Stimulated activated CD4-positive, alpha-beta T cell treated with anti-CD3 and anti-CD28 coated beads, Interleukin-1b, Interleukin-23, amount 100 ng/mL, for 24 hours (primary cell): ENCODE measurements at regions not wholly inside any gene's neighbourhood (a gene's known extent, or its start where the extent isn't known, plus 50 kb on each side); places are given as distances from the start of the nearest gene placed in this dataset.
"Not testable (repeated sequence)": the region's sequence is repeated elsewhere in the genome, so short reads cannot be mapped to it uniquely, and the experiment has no call there.

Source experiments
- DNase-seq, 4 experiments: peaks; one replicate each; pipeline ENCODE4 v3.0.0-alpha.2; 2020; ENCODE audit warnings: low read depth in 4 of 4, low spot score in 1 of 4

- DNase-seq: no peak
Observed at GRCh38 chr4:188372058-188372457, 232.8 kb downstream of the TRIML1 start.

DNA sequence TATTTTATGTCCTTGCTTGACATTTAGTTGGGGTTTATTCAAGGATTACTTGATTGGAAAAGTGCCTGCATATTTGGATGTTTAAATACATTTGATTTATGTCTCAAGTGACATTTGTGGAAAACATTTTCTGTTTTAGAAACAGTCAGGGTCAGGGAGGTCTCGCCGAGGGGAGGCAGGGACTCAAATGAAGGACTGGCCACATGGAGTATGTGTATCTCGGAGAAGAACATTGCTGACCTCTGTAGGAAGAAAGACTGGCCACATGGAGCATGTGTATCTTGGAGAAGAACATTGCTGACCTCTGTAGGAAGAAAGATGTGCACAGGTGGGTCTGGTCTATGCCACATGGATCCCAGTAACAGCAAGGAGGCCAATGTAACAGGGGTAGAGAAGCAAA is 233.6 kb downstream of the TRIML1 start:
- no peak for DNase-seq

DNA sequence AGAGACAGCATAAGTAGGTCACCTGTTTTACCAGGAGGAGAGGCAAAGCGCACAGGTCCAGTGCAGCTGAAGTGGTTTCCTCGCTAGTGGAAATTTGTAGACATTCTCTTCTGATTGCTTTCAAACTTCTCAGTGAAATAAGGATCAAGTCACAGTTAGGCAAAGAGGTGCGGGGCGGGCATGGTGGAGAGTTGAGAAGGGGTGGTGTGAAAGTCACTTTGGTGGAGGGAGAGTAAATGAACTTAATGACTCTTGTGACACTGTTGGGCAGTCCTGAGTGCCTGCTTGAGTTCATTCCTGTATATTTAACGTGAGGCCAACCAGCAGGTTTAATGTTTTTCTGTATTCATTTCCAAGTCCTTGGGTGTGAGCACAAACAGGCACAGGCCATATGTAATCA is 235.6 kb downstream of the TRIML1 start:
- DNase-seq: no peak

- DNase-seq: no peak
Observed at GRCh38 chr4:188377816-188378215, 238.6 kb downstream of the TRIML1 start.

DNA sequence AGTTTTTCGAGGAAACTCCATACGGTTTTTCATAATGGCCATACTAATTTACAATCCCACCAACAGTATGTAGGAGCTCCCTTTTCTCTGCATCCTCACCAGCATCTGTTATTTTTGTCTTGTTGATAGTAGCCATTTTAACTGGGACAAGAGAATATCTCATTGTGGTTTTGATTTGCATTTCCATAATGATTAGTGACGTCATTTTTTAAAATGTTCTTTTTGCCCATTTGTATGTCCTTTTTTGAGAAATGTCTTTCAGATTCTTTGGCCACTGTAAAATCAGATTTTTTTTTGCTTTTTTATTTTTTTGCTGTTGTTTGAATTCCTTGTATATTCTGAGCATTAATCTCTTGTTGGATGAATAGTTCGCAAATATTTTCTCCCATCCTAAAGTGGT is 243.9 kb downstream of the TRIML1 start:
- DNase-seq: no peak

DNA sequence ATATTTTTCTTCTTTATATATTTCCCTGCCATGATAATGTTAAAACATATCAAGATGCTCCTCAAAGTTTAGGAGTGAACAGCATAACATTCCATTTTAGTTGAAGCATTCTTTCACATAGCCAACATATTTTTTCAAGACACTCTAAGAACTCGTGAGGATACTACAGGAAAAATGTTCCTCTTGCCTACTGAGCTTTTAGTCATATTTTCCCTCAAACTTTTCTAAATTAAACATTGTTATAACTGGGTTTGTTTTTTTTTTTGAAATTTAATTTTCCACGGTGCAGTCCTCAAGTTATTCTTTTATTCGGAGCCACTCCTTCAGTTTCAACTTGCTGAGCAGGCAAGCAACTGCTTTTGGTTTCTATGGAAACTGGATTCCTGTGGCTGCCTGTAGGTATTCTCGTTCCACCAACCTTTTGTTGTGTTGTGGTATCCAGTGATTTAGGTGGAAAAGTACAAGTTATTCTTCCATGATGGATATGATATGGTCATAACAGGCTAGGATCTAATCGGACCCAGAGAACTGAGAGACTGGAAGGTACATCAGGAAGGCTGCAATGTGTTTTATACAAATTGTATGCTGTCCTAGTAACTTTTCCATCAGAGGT is 248.0 kb downstream of the TRIML1 start:
- DNase-seq: no peak

DNA sequence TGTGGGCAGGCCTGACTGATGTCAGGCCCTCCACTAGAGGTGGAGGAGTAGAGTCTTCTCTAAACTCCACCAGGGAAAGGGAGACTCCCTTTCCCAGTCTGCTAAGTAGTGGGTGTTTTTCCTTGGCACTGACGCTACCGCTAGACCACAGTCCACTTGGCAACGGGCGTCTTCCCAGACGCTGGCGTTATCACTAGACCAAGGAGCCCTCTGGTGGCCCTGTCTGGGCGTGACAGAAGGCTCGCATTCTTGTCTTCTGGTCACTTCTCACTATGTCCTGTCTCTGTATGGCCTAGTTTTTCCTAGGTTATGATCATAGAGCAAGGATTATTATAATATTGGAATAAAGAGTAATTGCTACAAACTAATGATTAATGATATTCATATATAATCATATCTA is 252.1 kb downstream of the TRIML1 start:
- DNase-seq: not testable (repeated sequence)

GRCh38 chr4:188396037-188396436 is 256.8 kb downstream of the TRIML1 start:
- DNase-seq: no peak

GRCh38 chr4:188399834-188400233 is 260.6 kb downstream of the TRIML1 start:
- DNase-seq: no peak

GRCh38 chr4:188400451-188400850 is 261.2 kb downstream of the TRIML1 start:
- no peak for DNase-seq

DNA sequence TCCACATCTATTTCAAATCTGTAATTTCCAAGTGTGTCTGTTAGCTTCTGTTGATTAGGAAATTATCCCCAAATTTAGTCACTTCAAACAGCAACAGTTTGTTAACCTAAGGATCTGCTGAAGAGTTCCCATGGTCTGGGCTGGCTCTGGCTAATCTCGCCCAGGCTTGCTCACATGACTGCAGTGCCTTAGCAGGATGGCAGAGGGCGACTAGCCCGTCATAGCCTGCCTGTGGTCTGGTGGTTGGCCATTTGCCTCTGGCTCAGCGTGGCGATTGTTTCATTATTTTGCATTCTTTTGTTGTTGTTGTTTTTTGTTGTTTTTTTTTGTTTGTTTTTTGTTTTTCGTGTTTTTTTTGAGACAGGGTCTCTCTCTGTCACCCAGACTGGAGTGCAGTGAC is 264.0 kb downstream of the TRIML1 start:
- no peak for DNase-seq

DNA sequence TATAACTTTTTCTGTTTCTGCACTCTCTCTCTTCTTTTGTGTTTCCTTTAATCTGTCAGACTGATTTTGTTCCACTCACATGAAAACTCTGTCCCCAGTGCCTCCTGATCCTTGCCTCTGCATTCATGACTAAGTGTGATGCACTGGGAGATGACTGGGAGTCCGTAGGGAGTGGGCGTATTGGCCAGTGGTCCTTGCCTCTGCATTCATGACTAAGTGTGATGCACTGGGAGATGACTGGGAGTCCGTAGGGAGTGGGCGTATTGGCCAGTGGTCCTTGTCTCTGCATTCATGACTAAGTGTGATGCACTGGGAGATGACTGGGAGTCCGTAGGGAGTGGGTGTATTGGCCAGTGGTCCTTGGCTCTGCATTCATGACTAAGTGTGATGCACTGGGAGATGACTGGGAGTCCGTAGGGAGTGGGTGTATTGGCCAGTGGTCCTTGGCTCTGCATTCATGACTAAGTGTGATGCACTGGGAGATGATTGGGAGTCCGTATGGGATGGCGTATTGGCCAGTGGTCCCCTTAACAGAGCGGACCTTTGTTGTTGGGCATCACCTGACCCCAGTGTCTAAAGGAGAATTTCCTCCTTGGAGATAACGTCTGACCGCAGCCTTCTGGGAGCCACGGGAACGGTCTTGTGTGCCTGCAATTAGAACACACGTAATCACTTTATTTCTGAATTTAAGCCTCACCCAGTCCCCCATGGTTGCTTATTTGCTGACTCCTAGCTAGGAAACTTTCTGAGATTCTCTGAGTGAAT is 266.0 kb downstream of the TRIML1 start:
- not testable (repeated sequence) for DNase-seq

- DNase-seq: no peak
Observed at GRCh38 chr4:188408244-188409030, 269.2 kb downstream of the TRIML1 start.

GRCh38 chr4:188409851-188410250 is 270.6 kb downstream of the TRIML1 start:
- no peak for DNase-seq

DNA sequence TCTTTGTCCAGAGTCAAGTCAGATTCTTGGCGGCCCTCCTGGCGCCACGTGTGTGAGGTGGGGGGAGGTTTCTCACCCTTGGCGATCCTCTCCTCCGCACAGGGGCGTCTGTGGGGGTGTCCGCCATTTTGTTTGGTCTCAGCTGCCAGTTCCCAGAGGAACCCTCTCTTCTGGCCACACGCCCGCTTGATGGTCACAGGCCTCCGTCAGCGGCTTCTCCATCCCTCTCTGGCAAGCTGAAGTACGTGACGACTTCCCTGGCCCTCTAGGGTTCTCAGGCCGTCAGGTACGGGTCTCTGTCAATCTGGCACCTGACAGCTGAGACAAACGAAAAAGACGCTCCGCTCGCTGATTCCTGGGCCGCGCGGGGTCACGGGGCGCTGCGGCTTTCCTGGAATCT is 272.6 kb downstream of the TRIML1 start:
- DNase-seq: no peak

DNA sequence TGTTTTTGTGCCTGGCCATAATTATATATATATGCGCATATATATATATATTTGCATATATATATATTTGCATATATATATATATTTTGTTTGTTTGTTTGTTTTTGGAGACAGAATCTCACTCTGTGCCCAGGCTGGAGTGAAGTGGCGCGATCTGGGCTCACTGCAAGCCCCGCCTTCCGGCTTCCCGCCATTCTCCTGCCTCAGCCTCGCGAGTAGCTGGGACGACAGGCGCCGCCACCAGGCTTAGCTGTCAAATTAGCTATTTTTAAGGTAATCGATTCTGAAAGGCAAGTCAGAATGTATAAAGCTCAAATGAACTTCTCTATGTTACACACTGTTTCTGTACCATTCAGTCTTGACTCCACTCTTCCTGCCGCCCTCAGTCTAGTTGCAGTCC is 273.3 kb downstream of the TRIML1 start:
- no peak for DNase-seq

GRCh38 chr4:188414441-188414840 is 275.2 kb downstream of the TRIML1 start:
- no peak for DNase-seq

GRCh38 chr4:188417181-188417580 is 277.9 kb downstream of the TRIML1 start:
- DNase-seq: no peak

DNA sequence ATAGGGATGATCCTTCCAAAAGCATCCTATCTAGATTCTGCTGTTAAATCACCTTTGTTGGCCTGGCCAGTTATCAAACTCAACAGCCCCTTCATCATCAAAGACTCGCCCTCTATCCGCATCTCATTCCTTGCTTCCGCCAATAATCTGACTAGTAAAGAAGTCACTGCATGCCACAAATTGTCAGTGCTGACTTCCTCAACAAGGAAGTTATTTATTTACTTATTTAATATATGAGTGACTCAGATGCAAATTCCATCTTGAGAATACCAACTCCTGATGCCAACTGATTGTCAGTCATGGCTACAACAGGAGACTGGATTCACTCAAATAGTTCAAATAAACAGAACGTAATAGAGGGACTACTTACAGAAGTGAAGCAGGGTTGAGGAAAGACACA is 283.8 kb downstream of the TRIML1 start:
- DNase-seq: no peak

- no peak for DNase-seq
Observed at GRCh38 chr4:188428935-188429334, 289.7 kb downstream of the TRIML1 start.

DNA sequence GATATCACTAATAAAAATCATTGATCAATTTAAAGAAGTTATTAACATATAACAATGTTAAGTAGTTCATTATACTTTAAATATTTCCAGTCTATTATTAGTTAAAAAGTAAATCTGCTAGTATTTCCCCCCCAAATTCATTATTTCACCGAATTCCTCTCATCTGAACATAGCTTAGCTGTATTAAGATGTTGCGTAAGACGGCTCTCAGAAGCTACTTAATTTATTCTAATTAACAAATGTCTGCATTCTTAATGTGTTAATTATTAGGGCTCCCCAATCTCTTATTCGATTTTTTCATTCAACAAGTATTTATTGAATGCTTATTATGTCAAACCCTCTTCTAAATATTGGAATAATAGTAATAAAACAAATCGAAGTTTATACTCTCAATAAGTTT is 290.7 kb downstream of the TRIML1 start:
- DNase-seq: no peak

DNA sequence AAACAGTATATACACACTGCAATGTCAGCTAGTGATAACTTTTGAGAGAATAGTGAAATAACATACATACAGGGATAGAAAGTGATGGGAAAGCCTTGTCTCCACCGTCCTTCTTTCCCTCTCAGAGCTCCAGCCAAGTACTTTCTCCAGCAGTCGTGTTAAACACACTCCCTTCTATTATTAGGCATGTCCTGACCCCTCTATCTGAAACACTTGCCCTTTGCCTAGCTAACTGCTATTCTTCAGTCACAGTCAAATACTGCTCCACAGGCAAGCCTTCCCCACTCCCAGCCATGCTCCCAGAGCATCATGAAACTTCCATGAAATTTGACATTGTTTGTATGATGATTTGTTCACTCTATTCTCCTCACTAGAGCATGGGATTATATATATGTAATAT is 291.1 kb downstream of the TRIML1 start:
- no peak for DNase-seq
